Progenitor cell of endocrine pancreas (in vitro differentiated cells): ENCODE measurements at regions not wholly inside any gene's neighbourhood (a gene's known extent, or its start where the extent isn't known, plus 50 kb on each side); places are given as distances from the start of the nearest gene placed in this dataset.

Experiments
- DNase-seq: peaks from one replicate; pipeline ENCODE4 v3.0.0; 2021; ENCODE audit warnings: low spot score; ENCODE audit not compliant: unreplicated experiment
- H3K27ac Mint-ChIP-seq: 2 replicates; pipeline ENCODE4 v1.8.0; 2021; ENCODE audit warnings: mild to moderate bottlenecking, moderate library complexity, mixed read lengths
- H3K27me3 Mint-ChIP-seq: 2 replicates; pipeline ENCODE4 v1.8.0; 2021; ENCODE audit warnings: mixed read lengths
- H3K36me3 Mint-ChIP-seq: 2 replicates; pipeline ENCODE4 v1.8.0; 2022; ENCODE audit warnings: mixed read lengths; ENCODE audit not compliant: insufficient read depth
- H3K4me1 Mint-ChIP-seq: 2 replicates; pipeline ENCODE4 v1.8.0; 2021; ENCODE audit warnings: low read depth, mixed read lengths
- H3K4me3 Mint-ChIP-seq: 2 replicates; pipeline ENCODE4 v1.8.0; 2021; ENCODE audit warnings: low read depth, mild to moderate bottlenecking, moderate library complexity, mixed read lengths
- H3K9me3 Mint-ChIP-seq: 2 replicates; pipeline ENCODE4 v1.8.0; 2021; ENCODE audit warnings: low read depth, mixed read lengths
- TF ChIP-seq, protein P1 (sequence below): fragments of 200-600 bp; sonication (generic); IDR thresholded peaks from one replicate; pipeline ENCODE4 v1.5.0; 2021; ENCODE audit warnings: antibody characterized with exemption, mild to moderate bottlenecking; ENCODE audit not compliant: unreplicated experiment

DNA sequence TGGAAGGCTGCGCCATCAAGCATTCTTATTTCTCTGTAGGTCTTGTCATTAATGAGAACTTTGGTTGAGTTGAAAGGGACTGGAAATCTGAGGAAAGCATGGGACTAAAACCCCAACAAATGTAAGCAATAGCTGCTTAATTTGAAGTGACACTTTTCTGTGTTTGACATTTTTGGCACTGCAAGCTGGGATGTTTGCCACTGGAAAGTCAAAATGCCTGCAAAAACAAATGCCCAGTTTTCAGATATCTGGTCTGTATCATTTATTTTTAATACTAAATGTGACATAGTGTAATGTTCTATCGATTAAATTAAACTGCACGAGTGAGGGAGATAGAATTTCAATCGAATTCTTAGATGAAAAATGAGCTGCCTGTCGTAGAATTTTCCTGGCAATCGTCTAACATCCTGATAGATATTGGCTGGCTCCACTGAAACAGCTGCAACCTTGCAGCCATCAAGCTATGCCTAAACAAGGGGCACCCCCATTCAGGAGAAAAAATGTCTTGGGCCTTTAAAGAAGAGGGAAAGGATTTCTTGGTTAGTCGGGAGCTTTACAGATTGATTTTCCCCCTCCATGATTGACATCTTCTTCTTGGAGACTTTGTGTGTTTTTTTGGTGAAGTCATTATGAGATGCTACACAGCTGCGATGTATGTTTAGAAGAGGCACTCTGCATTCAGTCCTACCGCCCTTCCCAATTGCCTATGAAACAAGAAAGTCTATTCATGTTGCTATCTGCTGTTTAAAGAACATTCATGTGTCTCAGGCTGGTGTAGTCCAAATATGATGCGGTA lies 316.7 kb upstream of the TBL1XR1 start:
- Mint-ChIP-seq H3K27ac (no peak overlapping the region), H3K36me3 (no peaks in the 10 kb centered on the region), H3K9me3 (no peaks in the 10 kb centered on the region), H3K27me3 (no peaks in the 10 kb centered on the region), H3K4me1 (peaks cover 6% of the 10 kb centered on the region), H3K4me3 (no peak overlapping the region)
- TF ChIP-seq, protein P1, sequence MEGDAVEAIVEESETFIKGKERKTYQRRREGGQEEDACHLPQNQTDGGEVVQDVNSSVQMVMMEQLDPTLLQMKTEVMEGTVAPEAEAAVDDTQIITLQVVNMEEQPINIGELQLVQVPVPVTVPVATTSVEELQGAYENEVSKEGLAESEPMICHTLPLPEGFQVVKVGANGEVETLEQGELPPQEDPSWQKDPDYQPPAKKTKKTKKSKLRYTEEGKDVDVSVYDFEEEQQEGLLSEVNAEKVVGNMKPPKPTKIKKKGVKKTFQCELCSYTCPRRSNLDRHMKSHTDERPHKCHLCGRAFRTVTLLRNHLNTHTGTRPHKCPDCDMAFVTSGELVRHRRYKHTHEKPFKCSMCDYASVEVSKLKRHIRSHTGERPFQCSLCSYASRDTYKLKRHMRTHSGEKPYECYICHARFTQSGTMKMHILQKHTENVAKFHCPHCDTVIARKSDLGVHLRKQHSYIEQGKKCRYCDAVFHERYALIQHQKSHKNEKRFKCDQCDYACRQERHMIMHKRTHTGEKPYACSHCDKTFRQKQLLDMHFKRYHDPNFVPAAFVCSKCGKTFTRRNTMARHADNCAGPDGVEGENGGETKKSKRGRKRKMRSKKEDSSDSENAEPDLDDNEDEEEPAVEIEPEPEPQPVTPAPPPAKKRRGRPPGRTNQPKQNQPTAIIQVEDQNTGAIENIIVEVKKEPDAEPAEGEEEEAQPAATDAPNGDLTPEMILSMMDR = no peak
- no peak for DNase-seq

DNA sequence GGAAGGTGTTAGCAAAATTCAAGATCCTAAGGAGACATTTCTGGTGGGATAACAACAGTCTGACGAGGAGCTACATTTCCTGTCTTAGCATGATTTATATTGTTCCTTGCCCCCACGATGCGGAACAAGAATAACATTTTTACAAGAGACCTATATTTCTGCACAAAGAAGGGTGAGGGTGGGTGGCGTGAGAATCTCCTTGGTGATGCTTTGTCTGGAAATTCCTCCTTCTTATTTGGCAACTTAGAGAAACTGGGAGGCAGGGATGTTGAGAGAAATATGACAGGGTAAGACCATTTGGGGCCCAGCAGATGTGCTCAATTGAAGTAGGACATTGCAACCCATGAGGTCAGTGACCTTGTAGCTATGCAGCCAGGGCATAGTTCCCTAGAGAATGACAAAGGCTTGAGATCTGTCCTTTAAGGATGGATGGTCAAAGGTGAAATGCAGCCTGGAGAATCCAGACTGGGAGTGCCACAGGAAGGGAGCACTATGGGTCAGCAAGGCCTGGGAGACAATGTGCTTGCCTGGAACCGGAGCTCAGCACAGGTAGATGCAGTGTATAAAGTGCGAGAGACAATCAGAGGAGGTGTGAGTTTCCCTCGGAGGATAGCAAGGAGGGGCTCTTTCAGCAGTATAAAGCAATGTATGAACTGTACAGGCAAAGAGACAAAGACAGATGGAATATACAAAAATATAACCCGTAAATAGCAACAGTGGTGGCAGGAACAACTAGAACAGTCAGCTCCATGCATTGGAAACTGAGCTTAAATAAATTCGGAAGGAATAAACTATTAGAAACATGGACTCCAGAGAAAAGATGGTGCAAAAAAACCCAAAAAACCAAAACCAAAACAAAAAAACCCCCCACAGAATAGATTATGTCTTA lies 317.6 kb upstream of the TBL1XR1 start:
- H3K27me3 Mint-ChIP-seq = no peaks in the 10 kb centered on the region
- no peaks in the 10 kb centered on the region for H3K36me3 Mint-ChIP-seq
- peaks cover 6% of the 10 kb centered on the region for H3K4me1 Mint-ChIP-seq
- H3K27ac Mint-ChIP-seq = no peak overlapping the region
- TF ChIP-seq, protein P1 = no peak
- no peak for DNase-seq
- no peak overlapping the region for H3K4me3 Mint-ChIP-seq
- H3K9me3 Mint-ChIP-seq = peaks cover 2% of the 10 kb centered on the region

DNA sequence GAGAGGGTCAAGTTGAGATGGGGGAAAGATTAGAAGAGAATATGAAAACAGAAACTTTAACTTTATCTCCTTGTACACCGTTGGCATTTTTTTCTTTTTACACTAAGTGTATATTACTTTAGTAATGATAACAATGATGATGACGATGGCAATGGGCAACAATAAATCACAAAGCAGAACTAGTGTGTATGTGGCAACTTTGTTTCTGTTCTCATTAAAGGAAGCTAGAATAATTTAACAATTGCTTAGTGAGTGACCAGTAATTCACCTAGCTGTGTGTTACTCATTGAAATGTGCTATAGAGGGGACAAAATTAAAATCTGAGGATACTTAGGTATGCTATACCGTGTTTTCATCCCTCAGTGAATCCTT lies 318.5 kb upstream of the TBL1XR1 start:
- Mint-ChIP-seq H3K4me3 (no peak overlapping the region), H3K36me3 (no peaks in the 10 kb centered on the region), H3K27ac (no peak overlapping the region), H3K4me1 (peaks cover 6% of the 10 kb centered on the region), H3K27me3 (no peaks in the 10 kb centered on the region), H3K9me3 (peaks cover 2% of the 10 kb centered on the region)
- DNase-seq = no peak
- TF ChIP-seq, protein P1 = no peak

DNA sequence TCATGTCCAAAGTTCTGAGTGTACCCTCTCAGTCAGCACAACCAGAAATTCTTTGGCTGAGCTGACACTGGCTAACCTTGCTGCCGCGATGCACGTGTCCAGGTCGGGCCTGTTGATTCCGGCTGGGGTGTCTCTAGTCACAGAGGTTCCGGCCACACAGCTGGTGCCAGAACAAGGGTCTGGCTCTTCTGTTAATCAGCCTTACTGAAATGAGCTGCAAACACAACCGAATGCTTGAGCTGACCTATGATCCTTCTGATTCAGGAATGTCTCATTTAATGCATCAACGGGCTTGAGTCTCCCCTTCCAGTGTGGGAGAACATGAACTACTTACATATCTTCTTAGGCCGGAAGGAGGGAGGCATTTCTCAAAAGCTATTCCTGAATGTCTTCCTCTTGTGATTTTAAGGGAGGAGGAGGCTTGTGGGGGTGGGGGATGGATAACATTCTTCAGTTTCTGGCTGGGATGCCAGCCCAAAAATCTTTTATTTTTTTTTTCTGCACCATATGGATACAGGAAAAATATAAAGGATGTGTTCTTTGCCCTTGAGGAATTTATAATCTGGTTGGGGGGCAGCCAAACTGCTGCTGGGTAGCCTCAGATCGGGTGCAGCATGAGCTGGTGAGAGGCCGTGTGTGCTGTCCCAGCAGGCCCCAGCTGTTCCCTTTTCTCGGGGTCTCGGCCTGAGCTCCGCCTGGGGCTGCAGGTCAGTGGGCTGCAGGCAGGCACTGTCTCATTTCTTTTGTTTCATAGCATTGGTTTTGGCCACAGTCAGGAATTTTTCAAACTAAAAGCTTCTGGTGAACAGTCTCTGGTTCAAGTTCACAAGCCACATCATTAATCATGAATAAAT lies 319.1 kb upstream of the TBL1XR1 start:
- Mint-ChIP-seq H3K27ac (no peak overlapping the region), H3K4me1 (peaks cover 12% of the 10 kb centered on the region), H3K9me3 (peaks cover 2% of the 10 kb centered on the region), H3K27me3 (no peaks in the 10 kb centered on the region), H3K36me3 (no peaks in the 10 kb centered on the region), H3K4me3 (no peak overlapping the region)
- TF ChIP-seq, protein P1 = no peak
- no peak for DNase-seq

DNA sequence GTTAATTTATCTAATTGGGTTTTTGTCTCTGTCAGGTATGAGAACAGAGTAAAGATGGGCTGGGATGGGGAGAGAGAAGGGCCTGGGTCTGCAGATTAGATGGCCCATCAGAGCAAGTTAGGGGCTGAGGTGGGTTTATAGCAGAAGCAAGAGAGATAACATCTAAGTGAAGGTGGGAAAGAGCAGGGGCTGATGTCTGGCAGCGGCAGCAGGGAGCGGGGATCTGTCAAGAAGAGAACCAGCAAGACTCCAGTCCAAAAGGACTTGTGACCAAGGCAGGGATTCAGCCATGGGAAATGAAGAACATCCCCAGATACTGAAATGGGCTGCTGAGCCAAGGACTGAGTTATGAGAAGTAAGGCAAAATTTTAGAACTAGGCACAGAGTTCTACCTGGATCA lies 320.6 kb upstream of the TBL1XR1 start:
- no peak for DNase-seq
- H3K27ac Mint-ChIP-seq = no peak overlapping the region
- H3K36me3 Mint-ChIP-seq = no peaks in the 10 kb centered on the region
- H3K27me3 Mint-ChIP-seq = no peaks in the 10 kb centered on the region
- H3K4me3 Mint-ChIP-seq = no peak overlapping the region
- peaks cover 2% of the 10 kb centered on the region for H3K9me3 Mint-ChIP-seq
- TF ChIP-seq, protein P1 = no peak
- H3K4me1 Mint-ChIP-seq = peaks cover 22% of the 10 kb centered on the region
